GM04503 (cell line): ENCODE measurements at regions not wholly inside any gene's neighbourhood (a gene's known extent, or its start where the extent isn't known, plus 50 kb on each side); places are given as distances from the start of the nearest gene placed in this dataset.

Source experiments
- DNase-seq: peaks from one replicate; pipeline ENCODE4 v3.0.0-alpha.2; 2012; ENCODE audit warnings: low read depth

DNA sequence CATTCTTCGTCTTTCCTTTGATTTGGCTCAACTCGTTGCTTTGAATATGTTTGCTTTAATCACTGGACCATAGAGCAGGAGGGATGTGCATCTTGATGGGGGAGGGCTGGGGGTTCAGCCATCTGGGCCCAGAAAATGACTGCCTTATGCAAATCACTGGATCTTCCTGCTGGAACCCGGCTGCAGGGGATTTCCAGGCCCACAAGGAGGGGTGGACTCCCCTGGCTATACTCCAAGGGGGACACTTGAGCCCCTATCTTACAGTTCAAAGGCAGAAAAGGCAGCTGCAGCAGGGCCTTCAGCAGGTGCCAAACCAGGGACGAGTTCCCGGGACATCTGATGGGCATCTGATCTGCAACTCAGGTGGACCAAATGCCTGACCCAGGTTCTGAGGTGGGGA is 122.5 kb downstream of the DICER1 start:
- no peak for DNase-seq

DNA sequence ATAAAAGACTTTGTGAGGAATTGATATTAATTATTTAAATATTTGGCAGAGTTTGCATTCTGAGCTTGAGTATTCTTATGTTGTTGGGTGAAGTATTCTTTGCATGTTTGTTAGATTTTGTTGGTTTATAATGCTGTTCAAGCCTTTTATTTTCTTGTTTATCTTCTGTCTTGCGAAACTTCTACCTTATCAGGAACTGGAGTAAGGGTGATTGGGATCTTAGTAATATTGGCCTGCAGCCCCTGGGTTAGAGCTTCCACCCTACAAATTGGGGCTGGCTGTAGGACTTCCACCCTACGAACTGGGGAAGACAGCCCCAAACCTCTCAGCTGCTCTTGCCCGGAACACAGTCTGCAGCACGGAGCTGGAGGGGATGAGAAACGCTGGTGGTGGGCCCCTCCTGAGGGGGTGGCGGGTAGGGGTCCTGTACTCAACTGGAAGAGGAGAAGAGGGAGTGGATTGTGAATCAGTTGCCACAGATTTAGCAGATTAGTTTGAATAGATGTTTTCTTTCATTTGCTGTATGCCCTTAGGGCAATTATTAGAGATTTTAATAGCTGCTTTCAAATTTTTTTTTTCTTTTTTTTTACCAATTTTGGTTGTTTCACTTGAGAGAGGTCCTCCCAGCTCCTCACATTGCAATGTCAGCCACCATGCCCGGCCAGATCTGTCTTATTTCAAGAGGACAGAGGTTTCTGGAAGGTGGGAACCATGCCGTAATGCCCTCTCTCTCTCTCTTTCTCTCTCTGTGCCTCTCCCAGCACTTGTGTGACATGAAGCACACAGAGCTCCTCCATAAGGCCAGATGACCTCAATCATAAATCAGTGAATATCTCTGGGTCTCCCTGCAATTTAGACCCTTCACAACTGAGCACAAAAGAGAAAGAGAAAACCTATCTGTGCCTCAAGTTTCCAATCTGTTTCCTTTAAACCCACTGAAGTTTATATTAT is 123.4 kb downstream of the DICER1 start:
- no peak for DNase-seq

DNA sequence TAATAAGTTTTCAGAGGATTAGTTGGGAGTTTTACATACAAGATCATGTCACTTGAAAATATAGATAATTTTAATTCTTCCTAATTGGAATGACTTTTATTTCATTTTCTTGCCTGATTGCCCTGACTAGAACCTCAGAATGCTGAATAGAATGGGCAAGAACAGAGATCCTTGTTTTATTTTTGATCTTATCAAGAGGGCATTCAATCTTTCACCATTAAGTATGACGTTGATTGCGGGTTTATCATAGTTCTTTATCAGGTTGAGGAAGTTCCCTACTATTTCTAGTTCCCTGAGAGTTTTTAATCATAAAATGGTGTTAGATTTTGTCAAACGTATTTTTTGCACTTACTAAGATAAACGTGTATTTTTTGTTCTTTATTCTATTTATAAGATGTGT is 124.3 kb downstream of the DICER1 start:
- DNase-seq = no peak

DNA sequence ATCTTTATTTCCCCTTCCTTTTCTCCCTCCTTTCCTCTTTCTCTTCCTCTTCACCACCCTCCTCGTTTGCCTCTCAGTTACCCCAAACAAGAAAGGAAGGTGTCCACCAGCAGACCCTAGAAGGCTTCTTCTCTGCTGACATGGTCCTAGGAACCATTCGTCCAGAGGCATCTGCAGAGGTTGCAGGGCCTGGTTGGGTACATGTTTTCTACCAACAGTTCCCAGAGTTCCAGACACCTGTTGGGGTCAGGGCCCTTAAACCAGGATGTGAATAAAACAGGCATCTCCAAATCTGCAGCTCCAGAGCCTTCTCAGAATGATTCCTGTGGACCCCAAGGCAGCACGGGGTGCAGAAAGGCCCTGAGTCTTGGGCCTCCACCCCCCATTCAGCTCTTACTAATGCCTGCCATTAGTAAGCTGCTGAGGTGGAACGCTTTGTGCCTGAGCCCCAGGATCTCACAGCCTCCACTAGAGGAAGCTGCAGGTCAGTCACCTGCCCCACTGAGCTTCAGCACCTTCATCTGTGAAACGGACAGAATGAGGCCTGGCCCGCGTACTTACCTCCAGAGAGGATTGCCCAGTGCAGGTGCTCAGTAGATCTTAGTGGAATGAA is 130.4 kb downstream of the DICER1 start:
- DNase-seq = no peak

DNA sequence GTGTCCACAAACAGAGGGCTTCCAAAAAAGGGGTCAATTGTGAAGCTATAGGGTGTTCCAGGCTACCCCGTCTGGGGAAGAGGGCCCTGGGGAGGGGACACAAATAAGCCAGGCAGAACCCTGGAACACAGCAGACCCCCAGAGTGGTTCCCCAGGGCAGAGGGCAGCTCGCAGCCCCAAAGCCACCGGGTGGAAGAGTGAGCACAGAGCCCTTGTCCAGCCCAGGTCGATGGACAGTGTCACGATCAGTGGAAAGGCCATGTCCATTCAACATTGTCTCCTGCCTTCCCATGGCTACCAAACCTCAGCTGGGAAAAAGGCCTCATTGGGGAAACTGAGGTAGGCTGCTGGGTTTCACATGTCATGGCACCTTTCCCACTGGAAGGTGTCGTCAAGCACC is 131.4 kb downstream of the DICER1 start:
- DNase-seq = no peak

DNA sequence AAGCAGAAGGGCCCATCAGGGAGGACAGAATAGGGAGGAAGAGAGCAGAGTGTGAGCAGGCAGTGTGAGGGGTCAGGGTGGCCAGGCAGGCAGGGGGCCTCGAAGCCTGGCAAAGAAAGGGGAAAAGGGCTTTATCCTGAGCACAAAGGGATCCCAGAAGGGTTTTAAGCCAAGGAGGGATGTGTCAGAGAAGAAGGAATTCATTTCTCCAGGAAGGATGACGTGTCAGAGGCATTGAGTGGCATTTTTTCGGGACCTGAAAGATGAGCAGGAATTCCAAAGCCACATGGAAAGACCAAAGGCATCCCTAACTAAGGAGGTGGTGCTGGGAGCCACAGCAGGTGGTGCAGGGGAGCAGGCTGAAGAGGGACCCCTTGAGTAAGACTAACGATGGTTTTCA is 132.1 kb downstream of the DICER1 start:
- DNase-seq = no peak

DNA sequence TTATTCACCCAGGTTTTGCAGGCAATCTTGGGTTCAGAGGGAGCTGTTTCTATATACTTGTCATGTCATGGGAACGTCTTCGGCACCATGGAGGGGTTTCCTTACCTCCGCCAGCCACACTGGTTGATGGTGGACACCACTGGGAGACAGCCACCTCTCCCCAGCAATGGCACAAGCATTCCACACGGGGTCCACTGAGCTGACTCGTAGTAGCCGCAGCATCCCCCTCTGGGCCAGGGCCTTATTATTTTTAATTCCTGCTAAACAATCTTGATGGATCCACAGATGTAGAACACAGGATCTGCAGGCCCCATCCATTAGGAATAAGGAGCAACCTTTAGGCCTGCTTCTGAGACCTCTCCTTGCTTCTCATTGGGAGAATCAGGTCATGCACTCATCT is 132.9 kb downstream of the DICER1 start:
- no peak for DNase-seq

DNA sequence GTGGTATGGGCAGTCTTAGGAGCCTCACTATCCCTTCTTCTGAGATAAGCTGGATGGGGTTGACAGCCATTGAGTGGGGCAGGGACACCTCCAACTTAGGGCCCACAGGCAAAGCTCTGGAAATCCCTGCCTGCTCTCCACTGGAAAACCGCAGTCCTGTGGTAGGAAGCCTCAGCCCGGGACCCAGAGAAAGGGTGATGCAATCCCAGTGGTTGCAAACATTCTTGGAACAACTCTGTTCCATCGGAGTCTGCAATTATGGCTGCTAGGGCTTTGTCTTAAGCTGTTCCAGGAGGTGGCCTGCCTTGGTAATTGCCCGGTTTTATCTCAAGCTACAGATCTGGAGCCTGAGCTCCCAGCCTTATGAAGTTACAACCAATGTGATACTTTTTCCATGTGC is 133.4 kb downstream of the DICER1 start:
- peak; percentile 31 for DNase-seq

DNA sequence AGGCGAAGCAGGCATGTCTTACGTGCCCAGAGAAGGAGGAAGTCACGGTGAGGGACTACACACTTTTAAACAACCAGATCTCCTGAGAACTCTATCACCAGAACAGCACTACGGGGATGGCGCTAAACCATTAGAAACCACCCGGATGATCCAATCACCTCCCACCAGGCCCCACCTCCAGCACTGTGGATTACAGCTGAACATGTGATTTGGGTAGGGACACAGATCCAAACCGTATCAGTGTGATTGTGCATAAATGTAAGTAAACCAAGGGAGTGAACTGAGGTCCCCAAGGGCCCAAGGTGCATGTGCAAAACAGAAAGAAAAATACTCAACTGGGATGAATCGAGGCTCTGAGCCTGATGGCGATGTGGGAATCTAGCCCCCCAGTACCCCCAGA is 134.2 kb downstream of the DICER1 start:
- no peak for DNase-seq

DNA sequence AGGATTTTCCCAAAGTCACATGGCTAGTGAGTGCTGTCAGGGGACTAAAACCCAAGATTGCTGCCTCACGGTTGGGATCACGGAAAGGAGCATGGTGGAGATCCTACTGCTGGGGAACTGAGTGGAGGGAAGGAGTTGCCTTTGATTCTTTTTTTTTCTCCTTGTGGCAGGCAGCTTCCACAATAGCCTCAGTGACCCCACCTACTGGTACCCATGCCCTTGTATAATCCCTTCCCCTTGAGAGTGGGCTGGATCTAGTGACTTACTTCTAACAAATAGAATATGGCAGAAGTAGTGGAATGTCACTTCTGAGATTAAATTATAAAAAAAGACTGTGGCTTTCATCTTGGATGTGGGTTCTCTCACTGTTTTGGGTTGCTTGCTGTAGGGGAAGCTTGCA is 135.7 kb downstream of the DICER1 start:
- no peak for DNase-seq

DNA sequence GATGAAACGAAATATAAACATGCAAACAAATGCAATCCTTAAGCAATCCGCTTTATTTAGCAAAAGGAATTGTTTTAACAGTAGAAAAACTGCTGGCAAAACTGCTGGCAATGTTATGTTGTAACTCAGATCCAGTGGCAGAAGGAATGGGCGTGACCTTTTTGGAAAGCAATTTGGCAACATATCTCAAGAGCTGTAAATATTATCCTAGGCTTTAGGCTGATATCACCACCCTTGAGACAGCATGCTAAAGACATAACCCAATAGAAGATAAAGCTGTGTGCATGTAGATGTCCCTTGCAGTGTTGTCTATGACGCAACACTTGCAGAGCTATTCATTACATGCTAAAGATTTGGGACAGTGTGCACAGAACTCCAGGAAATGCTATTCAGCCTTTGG is 138.5 kb downstream of the DICER1 start:
- DNase-seq = peak; percentile 18

DNA sequence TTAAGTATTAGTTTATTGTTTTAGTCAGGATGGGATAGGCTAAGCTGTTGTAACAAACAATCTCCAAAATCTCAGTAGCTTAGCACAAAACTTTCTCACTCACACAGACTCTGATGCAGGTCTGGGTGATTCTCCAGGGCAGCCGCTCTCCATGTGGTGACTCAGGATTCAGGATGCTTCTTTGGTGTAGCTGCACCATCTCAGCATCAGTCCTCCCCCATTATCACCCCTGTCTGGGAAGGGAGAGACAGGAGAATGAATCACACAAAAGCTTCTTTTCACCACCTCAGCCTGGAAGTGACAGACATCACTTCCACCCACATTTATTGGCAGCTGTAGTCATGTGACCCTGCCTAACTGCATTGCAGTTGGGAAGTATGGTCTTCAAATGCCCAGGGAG is 142.3 kb downstream of the DICER1 start:
- DNase-seq = no peak

DNA sequence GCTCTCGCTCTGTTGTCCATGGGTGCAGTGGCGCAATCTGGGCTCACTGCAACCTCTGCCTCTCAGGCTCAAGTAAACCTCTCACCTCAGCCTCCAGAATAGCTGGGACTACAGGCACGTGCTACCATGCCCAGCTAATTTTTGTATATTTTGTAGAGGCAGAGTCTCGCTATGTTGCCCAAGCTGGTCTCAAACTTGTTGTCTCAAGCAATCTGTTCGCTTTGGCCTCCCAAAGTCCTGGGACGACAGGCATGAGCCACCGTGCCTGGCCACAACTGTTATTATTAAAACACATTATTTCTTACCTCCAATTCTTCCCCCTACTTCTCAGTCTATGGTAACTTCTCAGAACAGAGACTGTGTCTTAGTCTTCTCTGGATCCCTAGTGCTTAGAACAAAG is 143.3 kb downstream of the DICER1 start:
- DNase-seq = no peak

DNA sequence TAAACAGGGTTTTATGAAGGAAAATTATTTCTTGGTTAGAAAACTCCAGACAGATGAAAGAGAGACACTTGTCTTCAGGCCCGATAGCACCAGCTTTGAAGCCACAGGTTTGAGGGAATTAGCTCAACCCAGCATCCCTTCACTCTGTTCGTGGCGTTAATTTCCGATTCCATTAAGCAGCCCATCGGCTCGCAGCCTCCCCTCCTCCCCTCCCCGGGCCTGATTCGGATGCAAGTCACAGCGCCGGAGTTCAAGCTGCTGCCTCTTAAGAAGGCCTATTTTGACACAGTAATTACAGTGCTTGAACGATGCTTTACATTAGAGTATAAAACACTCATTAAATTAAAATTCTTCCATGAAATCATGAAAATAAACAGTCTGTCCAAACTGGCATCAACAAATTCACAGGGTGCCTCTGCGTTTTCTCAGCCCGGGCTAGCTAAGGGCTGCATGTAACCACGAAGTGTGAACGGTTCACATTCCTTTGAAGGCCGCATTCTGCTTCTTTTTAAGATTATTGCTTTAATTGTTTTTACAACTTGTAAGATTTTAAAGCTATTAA is 145.8 kb downstream of the DICER1 start:
- DNase-seq = no peak

DNA sequence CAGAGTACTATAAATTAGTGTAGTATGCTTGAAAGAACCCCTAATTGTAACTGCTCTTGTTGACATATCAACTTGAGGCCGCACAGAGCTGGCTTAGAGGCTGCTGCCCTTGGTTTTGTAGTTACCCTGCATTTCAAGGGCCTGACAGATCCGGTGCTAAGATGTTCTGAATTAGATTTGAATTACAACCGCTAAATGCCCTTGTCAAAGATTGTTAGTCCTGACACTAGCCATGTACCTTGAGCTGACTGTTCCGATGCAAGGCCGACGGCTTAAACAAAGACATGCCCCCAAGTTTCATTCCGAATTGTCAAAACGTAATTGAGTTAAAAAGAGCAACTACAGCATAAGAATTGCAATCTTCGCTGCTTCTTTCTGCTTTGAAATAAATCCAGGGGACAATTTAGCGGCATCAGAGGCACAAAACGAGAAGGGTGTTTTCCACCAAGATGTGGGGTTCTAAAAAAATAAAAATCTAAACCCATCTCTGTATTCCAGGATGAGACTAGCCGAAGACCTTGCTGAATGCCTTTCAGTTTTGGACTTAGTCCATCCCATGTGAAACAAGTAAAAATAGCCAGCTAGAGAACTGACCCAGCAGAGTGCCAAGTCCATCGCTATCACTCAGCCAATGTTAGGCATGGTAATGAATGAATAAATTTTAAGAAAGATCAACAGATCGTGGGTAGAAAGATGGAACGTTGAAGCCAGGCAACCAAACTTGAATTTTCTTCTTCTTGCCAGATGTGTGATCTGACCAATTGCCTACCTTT is 148.7 kb downstream of the DICER1 start:
- no peak for DNase-seq

DNA sequence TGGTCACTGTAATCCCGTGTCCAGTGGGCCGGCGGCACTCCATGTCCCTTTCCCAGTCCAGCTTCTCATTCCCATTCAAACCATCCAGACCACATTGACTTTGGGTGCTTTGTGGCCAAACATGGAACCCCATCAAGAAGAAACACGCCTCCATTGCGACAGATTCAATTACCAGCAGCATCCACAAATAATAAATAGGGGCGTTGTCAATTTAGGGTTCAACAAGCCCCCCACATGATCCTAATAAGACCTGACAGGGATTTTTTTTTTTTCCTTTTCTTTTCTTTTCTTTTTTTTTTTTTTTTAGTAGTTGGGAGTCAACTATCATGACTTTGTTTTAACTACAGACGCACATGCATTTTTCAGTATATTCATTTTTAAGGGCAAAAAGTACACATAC is 149.4 kb downstream of the DICER1 start:
- DNase-seq = no peak

DNA sequence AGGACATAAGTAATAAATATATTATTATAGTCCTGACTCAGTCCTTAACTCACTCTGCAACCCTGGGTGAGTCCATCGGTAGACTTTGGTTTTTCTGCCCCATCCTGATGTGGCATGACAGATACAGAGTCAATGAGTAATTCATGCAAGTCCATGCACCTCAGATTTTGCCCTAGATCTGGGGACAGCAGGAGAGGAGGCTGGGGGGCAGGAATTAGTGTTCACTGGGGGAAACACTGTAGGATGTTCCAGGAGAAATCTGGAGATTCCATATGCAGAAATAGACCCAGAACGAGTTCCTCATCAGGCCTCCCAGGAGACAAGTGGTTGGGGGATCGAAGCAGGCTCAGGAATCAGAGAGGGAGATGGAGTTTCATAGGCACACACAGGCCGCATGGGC is 150.8 kb downstream of the DICER1 start:
- no peak for DNase-seq

DNA sequence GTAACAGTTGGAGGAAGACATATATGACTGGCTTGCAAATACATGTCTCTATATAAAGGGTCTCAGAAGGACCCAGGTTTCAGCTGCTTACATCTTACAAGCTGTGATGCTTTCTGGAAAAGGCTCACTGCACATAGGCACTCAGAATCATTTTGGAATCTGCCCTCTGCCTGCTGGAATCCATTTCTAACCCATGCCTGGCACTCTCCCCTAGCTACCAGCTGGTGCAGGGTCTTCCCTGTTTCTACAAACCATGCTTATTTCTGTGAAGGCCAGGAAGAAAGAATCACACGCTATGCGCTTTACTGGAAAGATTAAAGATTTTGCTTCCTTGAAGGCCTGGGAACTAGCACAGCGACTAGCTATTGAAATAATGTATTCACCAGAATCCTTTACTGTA is 151.3 kb downstream of the DICER1 start:
- no peak for DNase-seq

DNA sequence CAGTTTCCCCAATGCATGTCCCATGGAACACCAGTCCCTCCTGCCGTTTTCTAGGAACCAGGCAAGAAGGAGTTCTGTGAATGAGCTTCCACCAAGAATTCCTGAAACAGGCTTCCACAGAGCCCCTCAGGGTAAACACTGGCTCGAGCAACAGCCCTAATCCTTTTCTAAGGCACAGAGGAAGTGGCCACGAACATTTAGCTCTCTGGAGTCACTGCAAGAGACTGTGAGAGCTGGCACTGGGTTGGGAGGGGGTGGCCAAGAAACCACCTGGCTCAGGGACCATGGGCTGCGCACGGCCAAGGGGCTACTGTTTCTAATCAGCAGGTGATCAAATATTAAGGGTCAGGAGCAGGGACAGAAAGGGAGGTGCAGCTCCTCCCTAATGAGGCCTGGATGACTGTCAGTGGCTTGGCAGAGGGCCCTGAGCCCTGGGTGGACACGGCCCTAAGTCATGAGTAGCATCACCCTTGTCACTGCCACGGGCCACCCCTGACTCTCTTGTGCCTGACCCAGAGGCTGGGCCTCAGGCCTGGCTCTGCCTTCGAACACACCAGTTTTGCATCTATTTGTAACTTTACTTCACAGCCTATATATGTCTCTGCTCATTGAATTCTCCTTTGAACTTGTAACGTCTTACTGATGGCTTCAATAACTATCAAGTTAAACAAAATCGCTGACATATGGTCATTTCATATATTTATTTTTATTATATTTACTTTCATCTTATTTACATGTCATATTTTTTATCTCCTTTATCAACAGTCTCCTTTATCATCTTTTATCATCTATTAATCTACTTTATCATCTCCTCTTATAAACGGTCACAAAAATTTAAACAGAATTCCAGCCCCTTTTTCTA is 154.0 kb downstream of the DICER1 start:
- DNase-seq = no peak

DNA sequence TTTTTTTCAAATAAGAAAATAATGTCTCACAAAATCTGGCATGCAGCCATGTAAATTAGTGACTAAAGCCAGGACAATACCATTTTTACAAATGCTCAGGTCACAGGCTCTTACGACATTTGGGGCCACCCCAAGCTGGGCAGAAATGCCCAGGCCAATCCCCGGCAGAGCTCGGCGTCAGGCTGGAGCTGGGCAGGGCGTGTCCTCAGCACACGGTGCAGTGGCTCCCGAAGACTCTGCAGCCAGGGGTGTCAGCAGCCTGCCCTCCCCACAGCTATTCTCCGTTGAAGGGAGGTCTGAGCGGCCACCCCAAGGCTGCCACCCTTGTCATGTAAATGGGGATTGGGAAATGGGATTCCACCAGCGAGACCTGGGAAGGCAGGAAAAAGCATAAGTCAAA is 158.6 kb downstream of the DICER1 start:
- DNase-seq = no peak

DNA sequence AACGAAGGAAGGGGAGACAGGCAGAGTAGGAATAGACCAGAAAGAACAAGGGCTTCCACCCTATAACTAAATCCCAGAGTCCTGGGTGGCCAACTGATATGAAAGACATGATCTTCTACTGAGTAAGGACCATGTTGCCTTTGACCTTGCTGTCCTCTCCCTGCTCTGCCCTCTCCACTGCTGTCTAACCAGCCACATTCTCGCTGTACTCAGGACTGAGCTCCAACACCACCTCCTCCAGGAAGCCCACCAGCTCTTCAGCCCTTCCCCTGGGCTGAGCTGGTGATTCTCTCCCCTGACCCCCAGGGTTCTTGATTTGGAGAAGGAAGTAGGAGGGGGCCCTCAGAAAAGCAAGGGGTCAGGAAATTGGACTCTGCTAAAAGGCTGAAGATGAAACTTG is 159.2 kb downstream of the DICER1 start:
- DNase-seq = no peak

DNA sequence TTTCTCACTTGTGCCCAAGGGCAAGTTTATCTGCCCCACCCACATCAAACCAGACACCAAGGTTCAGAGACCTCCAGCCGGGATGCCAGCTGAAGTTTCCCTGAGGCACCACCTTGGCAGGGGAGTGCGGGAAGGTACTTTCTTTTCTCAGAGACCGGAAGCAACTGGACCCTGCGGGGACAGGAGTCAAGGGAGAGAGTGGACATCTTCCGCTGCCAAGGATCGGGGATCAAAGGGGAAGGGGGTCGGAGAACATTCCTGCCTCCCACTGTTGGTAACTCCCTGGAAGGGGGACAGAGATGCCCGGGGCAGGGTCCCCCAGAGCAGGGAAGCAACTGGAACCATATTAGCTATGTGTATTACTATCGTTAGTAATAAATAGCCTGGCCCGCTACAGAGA is 161.8 kb downstream of the DICER1 start:
- DNase-seq = no peak
